K562 (cell line): ENCODE measurements at regions not wholly inside any gene's neighbourhood (a gene's known extent, or its start where the extent isn't known, plus 50 kb on each side); places are given as distances from the start of the nearest gene placed in this dataset.

Experiments
- ATAC-seq: fragments of 200-7000 bp; cut with Tn5 transposase; 3 replicates; pipeline ENCODE4 v1.9.1; 2020; ENCODE audit warnings: moderate library complexity
- BruUV-seq: library from RNA; stranded (reverse); fragments of 400-500 nt; replicated peaks from 2 replicates; lab custom pipeline; 2021; lab: Mats Ljungman, UMichigan
- CTCF ChIA-PET: fragments of 300-600 bp; formaldehyde crosslinking; extraction: SDS; loops from one replicate; lab custom pipeline; 2021; ENCODE audit warnings: low intra/inter-chr PET ratio; lab: Yijun Ruan, JAX
- POLR2A ChIA-PET: fragments of 300-600, 350-650 bp; sonication (Branson Sonifier 250); formaldehyde crosslinking; extraction: SDS; loops from one replicate; lab custom pipeline; 2021; ENCODE audit warnings: antibody characterized with exemption, inconsistent platforms; lab: Yijun Ruan, JAX
- DNase-seq, 4 experiments: peaks; one replicate each; pipeline versions ENCODE4 v3.0.0 to v3.0.0-alpha.2; 2011 to 2018; ENCODE audit warnings: low spot score in 3 of 4, mixed read lengths in 3 of 4; ENCODE audit errors: extremely low read depth in 1 of 4
- FAIRE-seq: peaks from 2 replicates; lab custom pipeline; 2011; peaks lifted over from hg19 to GRCh38; lab: Jason Lieb, UNC
- H2AFZ ChIP-seq: 2 replicates; pipeline ENCODE4 v1.6.0; 2011; ENCODE audit warnings: low read depth, low read length, control low read depth, inconsistent platforms
- H3K27ac ChIP-seq: fragments of 200-600 bp; 3 replicates; pipeline ENCODE4 v1.8.0; 2011; ENCODE audit warnings: low read depth, mild to moderate bottlenecking, control low read depth, inconsistent platforms, low read length, moderate library complexity, mixed read lengths; ENCODE audit errors: extremely low read depth
- H3K27me3 ChIP-seq, 2 experiments: fragments of 300-600 bp in 1 of 2; 2 replicates in 1 of 2; 3 replicates in 1 of 2; pipeline versions ENCODE4 v1.6.0 to v1.8.0; 2011; ENCODE audit warnings: inconsistent platforms in 2 of 2, low read length in 2 of 2, mild to moderate bottlenecking in 1 of 2, mixed read lengths in 1 of 2, moderate library complexity in 1 of 2; ENCODE audit not compliant: control insufficient read depth in 2 of 2, insufficient read depth in 2 of 2
- H3K36me3 ChIP-seq: fragments of 300-600 bp; 3 replicates; pipeline ENCODE4 v1.8.0; 2011; ENCODE audit warnings: mild to moderate bottlenecking, low read length, inconsistent platforms; ENCODE audit not compliant: control insufficient read depth, insufficient read depth
- H3K4me1 ChIP-seq, 2 experiments: fragments of 200-600 bp in 1 of 2; replicated peaks in 1 of 2; 2 replicates in 1 of 2; 3 replicates in 1 of 2; pipeline versions ENCODE4 v1.5.1 to v1.8.0; 2011; ENCODE audit warnings: inconsistent platforms in 2 of 2, low read length in 2 of 2, mild to moderate bottlenecking in 1 of 2, mixed read lengths in 1 of 2, moderate library complexity in 1 of 2; ENCODE audit not compliant: control insufficient read depth in 2 of 2, insufficient read depth in 2 of 2
- H3K4me2 ChIP-seq: 2 replicates; pipeline ENCODE4 v1.6.1; 2011; ENCODE audit warnings: low read length, control low read depth, inconsistent platforms, mixed read lengths; ENCODE audit not compliant: insufficient read depth
- H3K4me3 ChIP-seq: fragments of 200-600 bp; sonication (generic), shearing (Covaris generic); 2 replicates; pipeline ENCODE4 v1.5.1; 2016; ENCODE audit warnings: control low read depth, inconsistent platforms
- H3K79me2 ChIP-seq: fragments of 200-600 bp; 3 replicates; pipeline ENCODE4 v1.8.0; 2011; ENCODE audit warnings: low read length, inconsistent platforms; ENCODE audit not compliant: control insufficient read depth, insufficient read depth
- H3K9ac ChIP-seq, 2 experiments: 2 replicates each; pipeline versions ENCODE4 v1.6.0 to v1.6.1; 2011; ENCODE audit warnings: low read depth in 2 of 2, low read length in 2 of 2, control low read depth in 1 of 2, inconsistent platforms in 1 of 2, mild to moderate bottlenecking in 1 of 2, mixed read lengths in 1 of 2; ENCODE audit not compliant: insufficient read depth in 1 of 2
- H3K9me1 ChIP-seq: one replicate; pipeline ENCODE4 v1.6.0; 2011; ENCODE audit warnings: inconsistent platforms, mild to moderate bottlenecking, low read length, moderate library complexity; ENCODE audit not compliant: control insufficient read depth, insufficient read depth
- H3K9me3 ChIP-seq: replicated peaks from 2 replicates; pipeline ENCODE4 v1.5.1; 2011; ENCODE audit warnings: low read depth, low read length, inconsistent platforms; ENCODE audit not compliant: control insufficient read depth, insufficient read depth
- H4K20me1 ChIP-seq: replicated peaks from 2 replicates; pipeline ENCODE4 v1.6.1; 2011; ENCODE audit warnings: low read length, inconsistent platforms, mixed read lengths; ENCODE audit not compliant: control insufficient read depth, insufficient read depth
- BRF1 ChIP-seq: IDR thresholded peaks from 3 replicates; pipeline ENCODE4 v1.6.1; 2011; ENCODE audit warnings: borderline replicate concordance, mild to moderate bottlenecking; ENCODE audit not compliant: insufficient read length; ENCODE audit errors: extremely low read depth
- CGGBP1 ChIP-seq: fragments of 250-450 bp; sonication (Bioruptor Pico); IDR thresholded peaks from 2 replicates; pipeline ENCODE4 v1.9.0; 2021; ENCODE audit warnings: mild to moderate bottlenecking
- FOS ChIP-seq: IDR thresholded peaks from 3 replicates; pipeline ENCODE4 v1.6.1; 2011; ENCODE audit not compliant: insufficient read length; ENCODE audit errors: extremely low read depth
- GMEB1 ChIP-seq: fragments of 250-450 bp; sonication (Bioruptor Pico); IDR thresholded peaks from 2 replicates; pipeline ENCODE4 v1.4.0; 2020; ENCODE audit warnings: mild to moderate bottlenecking
- MXD1 ChIP-seq: fragments of 250-450 bp; sonication (Bioruptor Pico); IDR thresholded peaks from 2 replicates; pipeline ENCODE4 v1.8.0; 2021; ENCODE audit warnings: borderline replicate concordance, mild to moderate bottlenecking, moderate library complexity; ENCODE audit not compliant: poor library complexity, severe bottlenecking
- NBN ChIP-seq: fragments of 450-650 bp; IDR thresholded peaks from 2 replicates; pipeline ENCODE4 v1.6.1; 2016; ENCODE audit warnings: low read depth, mild to moderate bottlenecking
- NR2C2 ChIP-seq, 2 experiments: fragments of 200-800 bp in 1 of 2; sonication (Bioruptor generic) in 1 of 2; sonication (generic) in 1 of 2; formaldehyde crosslinking in 1 of 2; IDR thresholded peaks; 2 replicates each; pipeline versions ENCODE4 v1.6.1 to v1.8.0; 2016 to 2022; ENCODE audit warnings: mild to moderate bottlenecking in 1 of 2, missing compliant biosample characterization in 1 of 2, missing genetic modification characterization in 1 of 2, missing genetic modification reagents in 1 of 2
- SIRT6 ChIP-seq: IDR thresholded peaks from one replicate; pipeline ENCODE4 v1.6.1; 2012; ENCODE audit warnings: low read depth, mild to moderate bottlenecking, control low read depth, inconsistent platforms, low read length, moderate library complexity
- SNAPC5 ChIP-seq: fragments of 250-450 bp; sonication (Bioruptor Pico); IDR thresholded peaks from 2 replicates; pipeline ENCODE4 v1.8.0; 2021; ENCODE audit warnings: moderate library complexity, mild to moderate bottlenecking, inconsistent platforms
- ZNF551 ChIP-seq: fragments of 250-450 bp; sonication (Bioruptor Pico); IDR thresholded peaks from 2 replicates; pipeline ENCODE4 v1.5.0; 2021; ENCODE audit warnings: mild to moderate bottlenecking, moderate library complexity
- WGBS: fragments of 100-300 bp; shearing (Covaris generic); methylation state at CpG from one replicate; pipeline ENCODE4 v1.1.6; 2016; ENCODE audit warnings: low coverage, mixed read lengths; ENCODE audit not compliant: insufficient coverage; ENCODE audit errors: missing lambda C conversion rate; 5-methylcytosine and 5-hydroxymethylcytosine counted together
- in situ Hi-C: fragments of 300-500 bp; cut with MboI; formaldehyde crosslinking; loops from 4 replicates; pipeline ENCODE4 v1.15.0; 2018; ENCODE audit warnings: inconsistent platforms, mixed read lengths
- intact Hi-C: fragments of 100-400 bp; cut with micrococcal nuclease; formaldehyde crosslinking; loops from 2 replicates; pipeline ENCODE4 v1.14.2; 2022
- TF ChIP-seq, protein P1 (sequence below), 3 experiments: IDR thresholded peaks in 2 of 3; conservative IDR thresholded peaks in 1 of 3; 2 replicates each; pipeline ENCODE4 v1.5.1; 2011 to 2012; ENCODE audit warnings: low read length in 3 of 3, mild to moderate bottlenecking in 3 of 3, control low read depth in 2 of 3, improper control_type of control experiment in 1 of 3, inconsistent platforms in 1 of 3, low read depth in 1 of 3, mixed read lengths in 1 of 3, moderate library complexity in 1 of 3; ENCODE audit not compliant: insufficient read depth in 2 of 3

DNA sequence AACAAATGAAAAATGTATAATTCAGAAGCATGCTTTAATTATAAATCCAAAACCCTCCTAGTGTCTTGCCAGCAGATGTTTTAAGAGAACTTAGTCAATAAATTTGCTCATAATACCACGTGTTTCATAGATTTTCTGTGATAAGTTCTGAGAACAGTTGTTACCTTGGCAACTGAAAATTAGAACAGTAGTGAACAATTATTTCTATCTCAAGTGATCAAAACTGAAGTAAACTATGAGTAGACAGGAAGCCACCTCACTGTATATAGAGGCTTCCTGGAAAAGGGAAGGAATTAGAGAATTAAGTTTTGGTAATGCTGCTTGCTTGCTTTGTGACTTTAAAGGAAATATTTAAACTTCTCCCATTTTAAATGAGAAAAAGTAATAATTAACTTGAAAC is 266.0 kb upstream of the ANO3 start:
- H3K4me2 ChIP-seq: no peak overlapping the region
- no peaks in the 10 kb centered on the region for H3K9me3 ChIP-seq
- no peaks in the 10 kb centered on the region for H3K9me1 ChIP-seq
- H3K27ac ChIP-seq: no peak overlapping the region
- H3K27me3 ChIP-seq: no peaks in the 10 kb centered on the region
- no peak overlapping the region for H3K4me3 ChIP-seq
- H2AFZ ChIP-seq: no peak overlapping the region
- POLR2A ChIA-PET: no interaction called here
- H3K79me2 ChIP-seq: no peaks in the 10 kb centered on the region
- intact Hi-C loops: no loop called here
- in situ Hi-C loops: no loop called here
- no peaks in the 10 kb centered on the region for H3K36me3 ChIP-seq
- WGBS: 0% methylated on average over 1 of the region's 1 CpG
- CTCF ChIA-PET: no interaction called here
- FAIRE-seq (no peak), DNase-seq (no peak), ATAC-seq (no peak)
- no peaks in the 10 kb centered on the region for H4K20me1 ChIP-seq
- TF ChIP-seq FOS (no peak), ZNF551 (CRISPR knock-in tag) (no peak), NR2C2 (CRISPR knock-in tag; IDR thresholded peaks at IDR 0.05) (no peak), NR2C2 (tag; IDR thresholded peaks at IDR 0.05) (no peak), SIRT6 (no peak), SNAPC5 (no peak), GMEB1 (CRISPR knock-in tag) (no peak), CGGBP1 (CRISPR knock-in tag) (no peak), BRF1 (no peak), MXD1 (CRISPR knock-in tag) (no peak), NBN (no peak)
- TF ChIP-seq, protein P1, sequence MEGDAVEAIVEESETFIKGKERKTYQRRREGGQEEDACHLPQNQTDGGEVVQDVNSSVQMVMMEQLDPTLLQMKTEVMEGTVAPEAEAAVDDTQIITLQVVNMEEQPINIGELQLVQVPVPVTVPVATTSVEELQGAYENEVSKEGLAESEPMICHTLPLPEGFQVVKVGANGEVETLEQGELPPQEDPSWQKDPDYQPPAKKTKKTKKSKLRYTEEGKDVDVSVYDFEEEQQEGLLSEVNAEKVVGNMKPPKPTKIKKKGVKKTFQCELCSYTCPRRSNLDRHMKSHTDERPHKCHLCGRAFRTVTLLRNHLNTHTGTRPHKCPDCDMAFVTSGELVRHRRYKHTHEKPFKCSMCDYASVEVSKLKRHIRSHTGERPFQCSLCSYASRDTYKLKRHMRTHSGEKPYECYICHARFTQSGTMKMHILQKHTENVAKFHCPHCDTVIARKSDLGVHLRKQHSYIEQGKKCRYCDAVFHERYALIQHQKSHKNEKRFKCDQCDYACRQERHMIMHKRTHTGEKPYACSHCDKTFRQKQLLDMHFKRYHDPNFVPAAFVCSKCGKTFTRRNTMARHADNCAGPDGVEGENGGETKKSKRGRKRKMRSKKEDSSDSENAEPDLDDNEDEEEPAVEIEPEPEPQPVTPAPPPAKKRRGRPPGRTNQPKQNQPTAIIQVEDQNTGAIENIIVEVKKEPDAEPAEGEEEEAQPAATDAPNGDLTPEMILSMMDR (IDR thresholded peaks at IDR 0.05 in 2 of 3, conservative IDR thresholded peaks at IDR 0.05 in 1 of 3; ENCODE audit: insufficient read depth in 2 of 3, low read depth in 1 of 3, low read length in 3 of 3): no peak
- H3K9ac ChIP-seq: no peak overlapping the region
- H3K4me1 ChIP-seq: no peaks in the 10 kb centered on the region
- no TSS peak for BruUV-seq
